SU-DHL-6 (cell line): ENCODE measurements at regions not wholly inside any gene's neighbourhood (a gene's known extent, or its start where the extent isn't known, plus 50 kb on each side); places are given as distances from the start of the nearest gene placed in this dataset.

ENCODE experiments used
- EZH2phosphoT487 ChIP-seq: fragments of 200-600 bp; sonication (generic), shearing (Covaris generic); conservative IDR thresholded peaks from 2 replicates; pipeline ENCODE4 v1.6.1; 2018; ENCODE audit warnings: mild to moderate bottlenecking, antibody characterized with exemption, low read length, moderate library complexity, mixed read lengths
- TF ChIP-seq, protein P1 (sequence below): fragments of 200-600 bp; sonication (generic); IDR thresholded peaks from one replicate; pipeline ENCODE4 v1.5.1; 2017; ENCODE audit warnings: antibody characterized with exemption, mild to moderate bottlenecking, low read length, moderate library complexity; ENCODE audit not compliant: insufficient read depth, poor library complexity, severe bottlenecking

GRCh38 chr6:82555801-82556200 lies 192.2 kb downstream of the TPBG start:
- TF ChIP-seq, protein P1, sequence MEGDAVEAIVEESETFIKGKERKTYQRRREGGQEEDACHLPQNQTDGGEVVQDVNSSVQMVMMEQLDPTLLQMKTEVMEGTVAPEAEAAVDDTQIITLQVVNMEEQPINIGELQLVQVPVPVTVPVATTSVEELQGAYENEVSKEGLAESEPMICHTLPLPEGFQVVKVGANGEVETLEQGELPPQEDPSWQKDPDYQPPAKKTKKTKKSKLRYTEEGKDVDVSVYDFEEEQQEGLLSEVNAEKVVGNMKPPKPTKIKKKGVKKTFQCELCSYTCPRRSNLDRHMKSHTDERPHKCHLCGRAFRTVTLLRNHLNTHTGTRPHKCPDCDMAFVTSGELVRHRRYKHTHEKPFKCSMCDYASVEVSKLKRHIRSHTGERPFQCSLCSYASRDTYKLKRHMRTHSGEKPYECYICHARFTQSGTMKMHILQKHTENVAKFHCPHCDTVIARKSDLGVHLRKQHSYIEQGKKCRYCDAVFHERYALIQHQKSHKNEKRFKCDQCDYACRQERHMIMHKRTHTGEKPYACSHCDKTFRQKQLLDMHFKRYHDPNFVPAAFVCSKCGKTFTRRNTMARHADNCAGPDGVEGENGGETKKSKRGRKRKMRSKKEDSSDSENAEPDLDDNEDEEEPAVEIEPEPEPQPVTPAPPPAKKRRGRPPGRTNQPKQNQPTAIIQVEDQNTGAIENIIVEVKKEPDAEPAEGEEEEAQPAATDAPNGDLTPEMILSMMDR, result no peak
- TF ChIP-seq EZH2phosphoT487, result no peak
